ENCODE measurements at regions not wholly inside any gene's neighbourhood (a gene's known extent, or its start where the extent isn't known, plus 50 kb on each side); places are given as distances from the start of the nearest gene placed in this dataset.

DNA sequence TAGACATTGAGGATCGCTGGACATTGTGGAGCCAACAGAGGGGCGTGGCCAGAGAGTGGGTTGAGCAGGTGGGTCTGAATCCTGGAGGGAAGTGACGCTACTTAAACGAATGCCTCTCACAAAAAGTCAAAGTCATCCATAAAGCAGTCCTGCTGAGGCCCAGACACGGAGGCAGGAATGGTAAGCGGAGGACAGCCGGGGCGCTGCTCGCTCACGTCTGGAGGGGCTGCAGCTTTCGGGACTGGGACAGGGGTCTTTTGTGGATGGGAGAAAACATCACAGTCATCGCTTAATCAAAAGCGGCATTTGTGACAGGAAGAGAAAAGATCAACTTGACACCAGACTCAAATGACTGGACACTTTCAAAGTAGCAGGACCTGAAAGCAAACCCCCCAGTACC, 88.4 kb downstream of the PTGR3 start:
- Mint-ChIP-seq H3K27me3 (ENCODE audit: unreplicated experiment) (peaks cover 3% of the 10 kb centered on the region), H3K4me3 (ENCODE audit: unreplicated experiment) (no peak overlapping the region), H3K9me3 (ENCODE audit: unreplicated experiment) (no peaks in the 10 kb centered on the region), H3K4me1 (ENCODE audit: unreplicated experiment) (no peaks in the 10 kb centered on the region), H3K27ac (ENCODE audit: unreplicated experiment) (no peak overlapping the region), H3K36me3 (ENCODE audit: low read depth, unreplicated experiment) (no peaks in the 10 kb centered on the region)
- TF ChIP-seq, protein P1, sequence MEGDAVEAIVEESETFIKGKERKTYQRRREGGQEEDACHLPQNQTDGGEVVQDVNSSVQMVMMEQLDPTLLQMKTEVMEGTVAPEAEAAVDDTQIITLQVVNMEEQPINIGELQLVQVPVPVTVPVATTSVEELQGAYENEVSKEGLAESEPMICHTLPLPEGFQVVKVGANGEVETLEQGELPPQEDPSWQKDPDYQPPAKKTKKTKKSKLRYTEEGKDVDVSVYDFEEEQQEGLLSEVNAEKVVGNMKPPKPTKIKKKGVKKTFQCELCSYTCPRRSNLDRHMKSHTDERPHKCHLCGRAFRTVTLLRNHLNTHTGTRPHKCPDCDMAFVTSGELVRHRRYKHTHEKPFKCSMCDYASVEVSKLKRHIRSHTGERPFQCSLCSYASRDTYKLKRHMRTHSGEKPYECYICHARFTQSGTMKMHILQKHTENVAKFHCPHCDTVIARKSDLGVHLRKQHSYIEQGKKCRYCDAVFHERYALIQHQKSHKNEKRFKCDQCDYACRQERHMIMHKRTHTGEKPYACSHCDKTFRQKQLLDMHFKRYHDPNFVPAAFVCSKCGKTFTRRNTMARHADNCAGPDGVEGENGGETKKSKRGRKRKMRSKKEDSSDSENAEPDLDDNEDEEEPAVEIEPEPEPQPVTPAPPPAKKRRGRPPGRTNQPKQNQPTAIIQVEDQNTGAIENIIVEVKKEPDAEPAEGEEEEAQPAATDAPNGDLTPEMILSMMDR (IDR thresholded peaks at IDR 0.05; ENCODE audit: unreplicated experiment), result no peak
- DNase-seq (ENCODE audit: low spot score), result no peak

DNA sequence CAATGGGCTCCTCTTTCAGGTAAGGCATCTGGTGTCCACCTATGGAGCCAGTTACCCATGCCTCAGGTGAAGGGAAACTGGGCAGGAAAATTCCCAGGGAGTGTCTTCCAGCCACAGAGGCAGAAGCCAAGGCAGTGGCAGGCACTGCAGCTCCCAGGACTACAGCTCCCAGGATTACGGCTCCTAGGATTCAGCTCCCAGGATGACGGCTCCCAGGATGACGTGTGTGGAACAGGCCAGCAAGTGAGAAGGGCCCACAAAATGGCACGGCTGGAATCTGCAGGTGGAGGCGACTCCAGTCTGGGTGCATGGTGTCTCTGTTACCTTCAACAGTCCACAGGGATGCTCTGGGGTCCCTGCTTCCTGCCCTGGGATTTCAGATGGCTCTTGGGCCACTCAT, 92.1 kb downstream of the PTGR3 start:
- H3K27me3 Mint-ChIP-seq (ENCODE audit: unreplicated experiment), result peaks cover 3% of the 10 kb centered on the region
- no peaks in the 10 kb centered on the region for H3K9me3 Mint-ChIP-seq (ENCODE audit: unreplicated experiment)
- no peak for DNase-seq (ENCODE audit: low spot score)
- TF ChIP-seq, protein P1 (IDR thresholded peaks at IDR 0.05; ENCODE audit: unreplicated experiment), result no peak
- H3K4me1 Mint-ChIP-seq (ENCODE audit: unreplicated experiment), result no peaks in the 10 kb centered on the region
- H3K36me3 Mint-ChIP-seq (ENCODE audit: low read depth, unreplicated experiment), result no peaks in the 10 kb centered on the region
- H3K4me3 Mint-ChIP-seq (ENCODE audit: unreplicated experiment), result no peak overlapping the region
- H3K27ac Mint-ChIP-seq (ENCODE audit: unreplicated experiment), result no peak overlapping the region

DNA sequence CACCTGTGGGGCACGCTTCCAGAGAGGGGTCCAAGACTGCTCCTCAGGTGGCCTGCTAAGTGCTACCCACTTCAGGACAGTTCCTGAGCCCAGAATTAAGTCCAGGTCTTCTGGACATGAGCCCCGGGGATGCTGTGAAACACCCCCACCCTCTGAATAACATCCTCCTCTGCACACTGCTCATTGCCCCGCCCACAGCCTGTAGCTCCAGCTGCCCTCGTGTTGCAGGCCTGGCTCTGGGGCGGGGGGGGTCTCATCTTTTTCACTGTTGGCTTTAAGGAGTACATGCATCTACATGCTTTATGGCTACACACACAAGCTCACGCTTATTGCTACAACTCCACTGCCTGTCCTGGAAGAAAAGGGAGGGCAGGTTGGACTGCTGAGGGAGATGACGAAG, 92.8 kb downstream of the PTGR3 start:
- Mint-ChIP-seq H3K27ac (ENCODE audit: unreplicated experiment) (no peak overlapping the region), H3K9me3 (ENCODE audit: unreplicated experiment) (no peaks in the 10 kb centered on the region), H3K4me3 (ENCODE audit: unreplicated experiment) (no peak overlapping the region), H3K27me3 (ENCODE audit: unreplicated experiment) (peaks cover 3% of the 10 kb centered on the region), H3K36me3 (ENCODE audit: low read depth, unreplicated experiment) (no peaks in the 10 kb centered on the region), H3K4me1 (ENCODE audit: unreplicated experiment) (no peaks in the 10 kb centered on the region)
- DNase-seq (ENCODE audit: low spot score), result no peak
- TF ChIP-seq, protein P1 (IDR thresholded peaks at IDR 0.05; ENCODE audit: unreplicated experiment), result no peak

DNA sequence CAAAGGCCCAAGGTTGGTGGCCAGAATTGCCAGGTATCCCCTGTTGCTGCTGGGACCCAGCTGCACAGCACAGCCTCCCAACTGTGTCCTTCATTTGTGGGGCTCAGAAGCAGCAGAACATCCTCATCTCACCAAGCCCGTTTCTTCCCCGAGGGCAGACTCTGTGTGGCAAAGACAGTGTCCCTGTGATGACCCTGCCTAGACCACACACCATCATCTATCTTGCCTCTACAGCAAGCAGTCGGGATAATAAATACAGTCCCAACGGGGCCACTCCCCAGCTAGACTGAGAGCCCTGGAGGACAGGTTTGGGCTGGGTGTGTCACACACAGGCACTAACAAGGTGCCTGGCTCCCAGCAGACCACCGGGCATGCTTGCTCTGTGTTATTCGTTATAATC, 93.4 kb downstream of the PTGR3 start:
- Mint-ChIP-seq H3K4me3 (ENCODE audit: unreplicated experiment) (no peak overlapping the region), H3K4me1 (ENCODE audit: unreplicated experiment) (no peaks in the 10 kb centered on the region), H3K27me3 (ENCODE audit: unreplicated experiment) (peaks cover 3% of the 10 kb centered on the region), H3K27ac (ENCODE audit: unreplicated experiment) (no peak overlapping the region), H3K9me3 (ENCODE audit: unreplicated experiment) (no peaks in the 10 kb centered on the region), H3K36me3 (ENCODE audit: low read depth, unreplicated experiment) (no peaks in the 10 kb centered on the region)
- TF ChIP-seq, protein P1 (IDR thresholded peaks at IDR 0.05; ENCODE audit: unreplicated experiment), result no peak
- no peak for DNase-seq (ENCODE audit: low spot score)
